GM18519 (cell line): ENCODE measurements at regions not wholly inside any gene's neighbourhood (a gene's known extent, or its start where the extent isn't known, plus 50 kb on each side); places are given as distances from the start of the nearest gene placed in this dataset.
"Not testable (repeated sequence)": the region's sequence is repeated elsewhere in the genome, so short reads cannot be mapped to it uniquely, and the experiment has no call there.

Experiments
- ATAC-seq: cut with Tn5 transposase; IDR thresholded peaks from one replicate; pipeline ENCODE4 v1.9.1; 2021; ENCODE audit warnings: mild to moderate bottlenecking, moderate library complexity; ENCODE audit not compliant: unreplicated experiment, low FRiP score

DNA sequence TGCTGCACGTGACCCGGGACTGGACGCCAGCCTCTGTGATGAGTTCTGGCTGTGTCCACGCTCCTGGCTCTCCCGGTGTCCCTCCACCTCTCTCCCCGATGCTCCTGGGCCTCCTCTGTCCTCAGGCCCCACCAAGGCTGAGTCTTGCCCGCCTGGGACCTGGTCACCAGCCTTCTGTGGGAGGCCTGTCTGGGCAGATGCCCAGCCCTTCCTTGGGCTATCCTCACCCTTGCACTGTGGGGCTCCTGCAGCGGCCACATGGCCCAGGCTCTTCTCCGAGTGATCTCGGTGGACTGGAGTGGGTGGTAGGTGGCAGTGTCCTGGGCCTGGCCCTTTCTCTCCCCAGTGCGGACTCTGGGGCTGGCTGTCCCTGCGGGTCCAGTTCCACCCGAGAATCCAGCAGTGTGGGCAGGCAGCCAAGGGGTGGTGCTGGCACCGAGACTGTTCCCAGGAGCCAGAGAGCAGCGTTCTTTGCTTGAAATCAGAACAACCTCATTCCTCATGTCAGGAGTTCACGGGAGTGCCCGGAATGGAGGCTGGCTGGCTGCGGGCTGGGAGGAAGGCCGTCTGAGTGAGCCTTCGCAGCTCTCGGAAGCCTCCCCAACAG is 94.6 kb downstream of the TMEM121 start:
- not testable (repeated sequence) for ATAC-seq

DNA sequence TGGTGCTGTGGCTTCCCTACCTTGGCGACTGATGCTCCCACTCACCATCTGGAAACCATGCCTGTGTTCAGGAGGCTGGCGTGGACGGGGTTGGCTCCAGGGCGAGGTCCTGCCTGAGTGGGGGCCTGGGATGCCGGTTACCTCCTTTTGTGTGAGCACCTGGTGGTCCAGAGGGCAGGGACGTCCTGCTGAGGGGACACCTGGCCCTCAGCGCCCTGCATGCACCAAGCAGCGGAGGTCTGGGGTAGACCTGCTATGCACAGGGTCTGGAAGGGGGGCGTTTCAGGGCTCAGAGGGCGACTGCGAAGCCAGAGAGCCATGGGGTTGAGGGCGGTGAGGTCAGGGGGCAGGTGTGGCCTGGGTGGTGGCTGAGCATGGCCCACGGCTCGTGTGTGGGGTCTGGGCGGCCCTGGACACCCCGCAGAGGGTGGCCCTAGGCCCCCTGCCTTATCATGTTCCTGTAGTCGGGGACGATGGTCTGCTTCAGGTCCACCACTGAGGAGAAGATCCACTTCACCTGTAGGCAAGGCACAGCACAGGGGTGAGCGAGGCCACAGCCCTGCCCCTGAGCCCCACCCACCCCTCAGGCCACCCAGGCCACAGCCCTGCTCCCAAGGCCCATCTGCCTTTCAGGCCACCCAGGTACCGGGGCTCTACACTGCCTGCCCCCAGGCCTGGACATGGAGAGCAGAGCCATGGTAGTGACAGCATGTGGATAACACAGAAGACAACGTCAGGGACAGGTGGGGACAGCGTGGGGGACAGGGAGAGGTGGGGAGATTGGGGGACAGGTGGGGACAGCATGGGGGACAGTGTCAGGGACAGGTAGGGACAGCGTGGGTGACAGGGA is 95.3 kb downstream of the TMEM121 start:
- ATAC-seq = not testable (repeated sequence)

DNA sequence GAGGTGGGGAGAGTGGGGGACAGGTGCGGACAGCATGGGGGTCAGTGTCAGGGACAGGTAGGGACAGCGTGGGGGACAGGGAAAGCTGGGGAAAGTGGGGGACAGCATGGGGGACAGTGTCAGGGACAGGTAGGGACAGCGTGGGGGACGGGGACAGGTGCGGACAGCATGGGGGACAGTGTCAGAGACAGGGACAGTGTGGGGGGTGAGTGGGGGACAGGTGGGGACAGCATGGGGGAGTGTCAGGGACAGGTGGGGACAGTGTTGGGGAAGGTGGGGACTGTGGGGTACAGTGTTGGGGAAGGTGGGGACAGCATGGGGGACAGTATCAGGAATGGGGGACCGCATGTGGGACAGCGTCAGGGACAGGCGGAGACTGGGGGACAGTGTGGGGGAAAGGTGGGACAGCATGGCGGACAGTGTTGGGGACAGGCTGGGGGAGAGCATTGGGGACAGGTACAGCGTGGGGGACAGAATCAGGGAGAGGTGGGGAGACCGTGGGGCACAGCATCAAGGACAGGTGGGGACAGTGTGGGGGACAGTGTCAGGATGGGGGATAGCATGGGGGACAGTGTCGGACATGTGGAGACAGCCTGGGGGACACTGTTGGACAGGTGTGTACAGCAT is 96.1 kb downstream of the TMEM121 start:
- no peak for ATAC-seq

DNA sequence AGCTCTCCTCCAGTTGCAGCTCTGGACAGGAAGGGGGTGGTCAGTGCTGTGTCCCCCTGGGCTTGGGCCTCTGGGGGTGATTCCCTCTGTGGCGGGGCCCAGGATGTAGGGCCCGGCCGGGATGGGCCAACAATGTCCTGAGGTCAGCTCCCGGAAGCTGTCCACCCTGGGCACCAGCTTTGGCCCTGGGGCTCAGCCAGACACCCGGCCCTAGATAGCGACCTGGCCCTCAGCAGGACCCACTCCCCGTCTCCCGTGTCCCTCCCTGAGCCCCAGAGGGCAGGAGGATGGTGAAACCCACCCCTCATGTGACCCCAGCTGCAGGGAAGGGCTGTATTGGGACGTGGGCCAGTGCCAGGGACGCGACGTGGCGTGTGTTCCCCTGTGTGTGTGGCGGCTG is 96.8 kb downstream of the TMEM121 start:
- ATAC-seq = not testable (repeated sequence)

DNA sequence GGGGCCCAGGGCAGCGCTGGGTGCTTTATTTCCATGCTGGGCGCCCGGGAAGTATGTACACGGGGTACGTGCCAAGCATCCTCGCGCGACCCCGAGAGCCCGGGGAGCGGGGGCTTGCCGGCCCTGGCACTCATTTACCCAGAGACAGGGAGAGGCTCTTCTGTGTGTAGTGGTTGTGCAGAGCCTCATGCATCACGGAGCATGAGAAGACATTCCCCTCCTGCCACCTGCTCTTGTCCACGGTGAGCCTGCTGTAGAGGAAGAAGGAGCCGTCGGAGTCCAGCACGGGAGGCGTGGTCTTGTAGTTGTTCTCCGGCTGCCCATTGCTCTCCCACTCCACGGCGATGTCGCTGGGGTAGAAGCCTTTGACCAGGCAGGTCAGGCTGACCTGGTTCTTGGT is 98.0 kb downstream of the TMEM121 start:
- ATAC-seq = not testable (repeated sequence)

DNA sequence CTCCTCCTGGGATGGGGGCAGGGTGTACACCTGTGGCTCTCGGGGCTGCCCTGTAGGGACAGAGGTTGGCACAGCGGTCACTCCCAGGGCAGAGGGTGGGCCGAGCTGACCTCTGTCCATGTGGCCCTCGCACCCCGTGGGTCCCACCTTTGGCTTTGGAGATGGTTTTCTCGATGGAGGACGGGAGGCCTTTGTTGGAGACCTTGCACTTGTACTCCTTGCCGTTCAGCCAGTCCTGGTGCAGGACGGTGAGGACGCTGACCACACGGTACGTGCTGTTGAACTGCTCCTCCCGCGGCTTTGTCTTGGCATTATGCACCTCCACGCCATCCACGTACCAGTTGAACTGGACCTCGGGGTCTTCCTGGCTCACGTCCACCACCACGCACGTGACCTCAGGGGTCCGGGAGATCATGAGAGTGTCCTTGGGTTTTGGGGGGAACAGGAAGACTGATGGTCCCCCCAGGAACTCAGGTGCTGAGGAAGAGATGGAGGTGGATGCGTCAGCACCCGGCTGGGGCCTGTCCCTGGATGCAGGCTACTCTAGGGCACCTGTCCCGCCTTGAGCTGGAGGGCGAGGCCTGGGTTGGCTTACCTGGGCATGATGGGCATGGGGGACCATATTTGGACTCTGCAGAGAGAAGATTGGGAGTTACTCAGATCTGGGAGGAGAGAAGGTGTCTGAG is 98.5 kb downstream of the TMEM121 start:
- not testable (repeated sequence) for ATAC-seq

DNA sequence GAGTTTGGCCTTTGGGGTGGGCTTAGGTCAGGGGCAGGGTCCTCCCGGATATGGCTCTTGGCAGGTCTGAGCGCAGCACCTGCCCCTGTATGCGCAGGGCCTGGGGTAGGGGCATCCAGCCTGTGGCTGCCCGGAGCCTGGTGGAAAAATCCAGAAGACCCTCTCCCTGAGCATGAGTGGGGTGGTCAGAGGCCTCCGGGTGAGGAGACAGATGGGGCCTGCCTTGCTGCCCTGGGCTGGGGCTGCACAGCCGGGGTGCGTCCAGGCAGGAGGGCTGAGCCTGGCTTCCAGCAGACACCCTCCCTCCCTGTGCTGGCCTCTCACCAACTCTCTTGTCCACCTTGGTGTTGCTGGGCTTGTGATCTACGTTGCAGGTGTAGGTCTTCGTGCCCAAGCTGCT is 99.1 kb downstream of the TMEM121 start:
- not testable (repeated sequence) for ATAC-seq

DNA sequence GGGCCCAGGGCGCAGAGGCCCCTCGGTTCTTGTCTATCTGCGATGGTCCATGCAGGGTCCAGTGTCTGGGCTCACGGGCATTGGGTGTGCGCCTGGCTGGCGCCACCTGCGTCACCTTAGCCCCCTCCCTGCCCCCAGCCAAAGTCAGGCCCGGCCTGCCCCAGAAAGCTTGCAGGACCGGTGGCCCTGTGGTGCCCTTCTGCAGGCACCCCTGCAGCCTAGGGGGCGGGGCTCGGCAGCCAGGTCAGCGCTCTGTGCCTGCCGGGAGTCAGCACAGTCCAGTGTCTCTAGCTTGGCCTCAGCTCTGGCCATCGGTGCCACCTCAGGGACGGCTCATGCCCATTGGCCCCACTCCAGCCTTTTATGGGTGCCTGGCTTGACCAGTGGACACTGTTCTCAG is 99.7 kb downstream of the TMEM121 start:
- ATAC-seq = not testable (repeated sequence)

DNA sequence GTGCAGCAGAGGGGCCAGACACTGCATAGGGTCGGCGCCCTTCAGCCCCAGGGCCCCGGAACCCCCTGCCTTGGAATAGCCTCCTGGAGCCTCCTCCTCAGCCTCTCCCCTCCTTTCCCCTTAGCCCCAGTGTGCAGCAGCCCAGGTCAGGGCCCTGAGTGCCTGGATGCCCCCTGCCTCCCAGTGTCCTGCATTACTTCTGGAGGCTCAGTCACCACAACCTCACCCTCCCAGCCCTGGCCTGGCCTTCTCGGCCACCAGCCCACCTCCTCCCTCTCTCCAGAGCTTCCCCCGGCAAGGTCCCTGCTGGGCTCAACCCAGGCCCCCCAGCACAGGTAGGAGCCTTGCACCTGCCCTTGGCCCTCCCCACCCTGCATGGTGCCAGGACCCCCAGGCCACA is 100.3 kb downstream of the TMEM121 start:
- not testable (repeated sequence) for ATAC-seq

DNA sequence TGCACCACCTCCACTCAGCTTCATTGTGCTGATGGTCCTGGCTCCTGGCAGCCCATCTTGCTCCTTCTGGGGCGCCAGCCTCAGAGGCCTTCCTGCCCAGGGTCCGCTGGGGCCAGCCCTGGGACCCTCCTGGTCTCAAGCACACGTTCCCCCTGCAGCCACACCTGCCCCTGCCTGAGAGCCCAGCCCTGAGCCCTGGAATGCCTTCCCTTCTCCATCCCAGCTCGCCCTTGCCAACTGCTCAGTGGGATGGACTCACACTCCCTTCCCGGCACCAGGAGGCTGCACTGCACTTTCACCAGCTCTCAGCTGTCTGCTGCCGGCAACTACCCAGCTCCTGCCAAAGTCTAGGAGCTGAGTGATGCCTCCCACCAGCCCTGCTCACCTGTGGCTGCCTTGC is 100.9 kb downstream of the TMEM121 start:
- ATAC-seq = not testable (repeated sequence)

DNA sequence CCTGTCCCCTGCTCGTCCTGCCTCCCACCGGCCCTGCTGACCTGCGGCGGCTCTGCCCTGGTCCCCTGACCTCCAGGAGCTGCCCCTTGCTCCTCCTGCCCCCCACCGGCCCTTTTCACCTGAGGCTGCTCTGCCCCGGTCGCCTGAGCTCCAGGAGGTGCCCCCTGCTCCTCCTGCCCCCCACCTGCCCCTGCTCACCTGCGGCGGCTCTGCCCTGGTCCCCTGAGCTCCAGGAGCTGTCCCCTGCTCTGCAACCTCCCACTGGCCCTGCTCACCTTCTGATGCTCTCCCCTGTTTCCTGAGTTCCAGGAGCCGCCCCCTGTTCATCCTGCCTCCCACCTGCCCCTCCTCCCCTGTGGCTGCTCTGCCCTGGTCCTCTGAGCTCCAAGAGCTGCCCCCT is 101.3 kb downstream of the TMEM121 start:
- no peak for ATAC-seq

DNA sequence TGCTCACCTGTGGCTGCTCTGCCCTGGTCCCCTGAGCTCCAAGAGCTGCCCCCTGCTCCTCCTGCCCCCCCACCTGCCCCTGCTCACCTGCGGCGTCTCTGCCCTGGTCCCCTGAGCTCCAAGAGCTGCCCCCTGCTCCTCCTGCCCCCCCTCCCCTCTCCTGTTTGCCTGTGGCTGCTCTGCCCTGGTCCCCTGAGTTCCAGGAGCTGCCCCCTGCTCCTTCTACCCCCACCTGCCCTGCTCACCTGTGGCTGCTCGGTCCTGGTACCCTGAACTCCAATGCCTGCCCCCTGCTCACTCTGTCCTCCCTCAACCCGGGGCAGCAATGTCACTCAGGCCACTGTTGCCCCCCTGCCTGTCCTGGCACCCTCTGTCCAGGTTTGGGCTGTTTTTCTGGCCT is 101.7 kb downstream of the TMEM121 start:
- ATAC-seq = not testable (repeated sequence)

DNA sequence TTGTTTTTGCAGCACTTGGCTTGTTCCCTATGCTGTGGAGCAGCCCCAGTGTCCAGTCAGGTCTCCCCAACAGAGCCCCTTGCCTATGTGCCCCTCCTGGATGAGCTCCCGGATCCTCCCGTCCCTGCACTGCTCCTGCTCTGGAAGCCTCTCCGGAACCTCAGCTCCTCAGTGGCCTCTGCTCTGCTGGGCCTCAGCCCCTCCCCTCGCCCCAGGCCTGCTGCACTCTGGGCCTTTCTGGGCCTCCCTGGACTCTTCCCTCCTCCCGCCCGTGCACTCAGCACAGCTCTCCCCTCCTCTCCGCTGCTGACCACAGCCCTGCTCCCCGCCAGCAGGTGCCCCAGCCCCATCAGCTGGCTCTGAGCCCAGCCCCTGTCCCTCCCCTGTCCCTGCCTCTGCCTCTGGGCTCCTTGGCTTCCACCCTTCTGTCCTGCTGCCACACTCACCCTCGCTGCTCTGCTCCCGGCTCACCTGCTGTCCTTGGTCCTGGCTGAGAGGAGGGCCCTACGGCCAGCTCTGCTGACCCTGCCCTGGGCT is 102.2 kb downstream of the TMEM121 start:
- not testable (repeated sequence) for ATAC-seq

DNA sequence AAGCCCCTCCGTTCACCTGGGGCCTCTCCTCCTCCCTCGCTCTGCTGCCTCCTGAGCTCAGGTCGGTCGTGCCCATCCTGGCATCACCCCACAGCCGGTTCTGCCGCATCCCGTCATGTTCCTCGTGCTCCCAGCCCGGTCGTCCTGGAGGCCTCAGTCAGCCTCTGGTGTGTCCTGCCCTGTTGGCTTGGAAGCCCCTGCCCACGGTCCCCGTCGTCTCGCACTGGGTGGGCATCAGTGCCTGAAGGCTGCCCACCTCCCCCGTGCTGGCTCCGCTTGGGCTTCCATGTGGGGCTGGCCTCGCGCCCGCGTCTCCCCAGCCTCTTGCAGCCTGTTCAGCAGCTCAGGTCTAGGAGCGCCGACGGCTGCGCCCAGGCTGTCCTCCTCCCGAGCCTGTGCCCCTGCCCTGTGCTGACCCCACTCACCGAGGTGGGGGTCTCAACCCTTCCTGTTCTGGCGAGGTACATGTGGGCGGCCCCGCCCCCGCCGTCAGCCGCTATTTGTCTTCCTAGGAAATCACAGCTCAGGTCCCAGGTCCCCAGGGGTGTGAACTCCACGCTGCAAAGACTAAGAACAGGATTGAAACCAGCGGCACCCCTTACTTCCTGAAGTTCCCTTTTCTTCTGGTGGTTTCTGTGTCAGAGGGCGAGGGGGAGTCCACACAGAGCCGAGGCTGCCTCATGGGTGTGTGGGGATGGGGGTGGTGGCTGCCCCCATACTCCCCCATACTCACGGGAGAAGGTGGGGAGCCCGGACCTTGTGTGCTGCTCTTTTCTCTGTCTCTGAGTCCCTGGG is 102.9 kb downstream of the TMEM121 start:
- ATAC-seq = not testable (repeated sequence)

DNA sequence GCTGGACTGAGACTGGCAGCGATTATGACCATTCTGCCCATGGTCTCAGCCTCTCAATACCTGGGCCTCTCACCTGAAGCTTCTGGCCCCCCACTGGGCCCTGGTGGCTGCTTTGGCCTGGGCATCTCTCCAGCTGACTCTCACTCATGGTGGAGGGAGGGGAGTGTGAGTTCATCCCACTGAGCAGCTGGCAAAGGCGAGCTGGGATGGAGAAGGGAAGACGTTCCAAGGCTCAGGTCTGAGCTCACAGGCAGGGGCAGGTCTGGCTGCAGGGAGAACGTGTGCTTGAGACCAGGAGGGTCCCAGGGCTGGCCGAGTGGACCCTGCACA is 103.5 kb downstream of the TMEM121 start:
- ATAC-seq = no peak

DNA sequence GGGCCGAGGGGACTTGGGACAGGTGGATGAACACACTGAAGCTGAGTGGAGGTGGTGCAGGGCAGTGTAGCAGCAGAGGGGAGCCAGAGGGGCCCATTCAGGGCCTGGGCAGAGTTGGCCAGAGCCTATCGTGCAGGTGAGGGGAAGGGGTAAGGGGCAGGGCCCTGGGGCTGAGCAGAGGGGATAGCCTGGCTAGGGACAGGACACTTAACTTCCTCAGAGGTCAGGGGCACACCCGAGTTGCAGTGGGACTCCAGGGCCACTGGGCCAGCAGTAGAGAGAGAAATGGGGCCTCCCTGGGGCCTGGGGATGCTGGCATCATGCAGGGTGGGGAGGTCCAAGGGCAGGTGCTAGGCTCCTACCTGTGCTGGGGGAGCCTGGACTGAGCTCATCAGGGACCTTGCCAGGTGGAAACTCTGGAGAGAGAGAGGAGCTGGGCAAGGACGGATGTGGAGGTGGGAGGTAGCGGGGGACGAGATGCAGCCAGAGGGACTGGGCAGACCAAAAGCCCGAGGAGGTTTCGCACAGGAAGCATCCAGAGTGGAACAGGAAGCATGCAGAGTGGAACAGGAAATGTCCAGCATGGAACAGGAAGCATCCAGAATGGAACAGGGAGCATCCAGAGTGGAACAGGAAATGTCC is 104.0 kb downstream of the TMEM121 start:
- ATAC-seq = not testable (repeated sequence)

DNA sequence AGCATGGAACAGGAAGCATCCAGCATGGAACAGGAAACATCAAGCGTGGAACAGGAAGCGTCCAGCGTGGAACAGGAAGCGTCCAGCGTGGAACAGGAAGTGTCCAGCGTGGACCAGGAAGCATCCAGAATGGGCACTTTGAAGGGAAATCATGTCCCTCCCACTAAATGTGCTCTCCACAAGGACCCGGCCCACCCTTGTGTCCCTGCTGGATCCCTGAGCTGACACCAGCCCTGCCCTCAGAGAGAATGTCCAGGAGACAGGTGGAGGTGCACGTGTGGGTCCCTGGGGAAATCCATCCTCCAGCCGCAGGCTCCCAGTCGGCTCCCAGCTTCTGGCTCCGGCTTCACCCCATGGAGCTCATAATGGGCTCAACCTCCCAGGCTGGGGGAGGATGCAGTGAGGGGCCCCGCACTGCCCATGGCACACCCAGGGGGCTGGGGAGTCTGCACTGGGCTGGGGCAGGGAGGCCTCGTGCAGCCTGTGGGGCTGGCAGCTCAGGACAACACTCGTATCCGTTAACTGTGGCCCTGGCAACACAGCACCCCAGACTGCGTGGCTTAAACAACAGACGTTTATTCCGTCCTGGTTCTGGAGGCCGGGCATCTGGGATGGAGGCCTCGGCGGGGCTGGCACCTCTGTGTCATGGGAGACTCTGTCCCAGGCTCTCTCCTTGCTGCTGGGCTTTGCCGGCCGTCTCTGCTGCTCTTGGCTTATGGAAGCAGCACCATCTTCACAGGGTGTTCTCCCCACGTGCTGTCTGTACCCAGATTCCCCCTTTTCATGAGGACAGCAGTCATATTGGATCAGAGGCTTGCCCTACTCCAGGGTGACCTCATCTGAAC is 104.8 kb downstream of the TMEM121 start:
- not testable (repeated sequence) for ATAC-seq

DNA sequence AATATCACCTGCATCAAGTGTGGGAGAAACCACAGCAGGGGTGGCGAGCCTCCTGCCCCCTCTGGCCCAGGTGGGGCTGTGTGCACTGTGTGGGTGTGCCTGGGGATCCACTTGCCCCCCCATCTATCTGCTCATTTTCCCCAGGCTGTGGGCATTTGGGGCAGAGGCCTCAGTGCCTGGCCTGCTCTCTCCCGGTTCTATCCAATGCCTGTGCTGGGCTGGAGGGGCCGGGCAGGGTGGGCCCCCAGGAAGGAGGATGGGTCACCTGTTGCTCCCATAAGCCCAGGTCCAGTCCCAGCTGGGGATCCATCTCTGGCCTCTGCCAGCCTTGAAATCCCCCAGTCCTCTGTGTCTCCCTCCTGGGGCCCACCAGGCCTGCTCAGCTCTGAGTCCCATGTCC is 105.6 kb downstream of the TMEM121 start:
- no peak for ATAC-seq

DNA sequence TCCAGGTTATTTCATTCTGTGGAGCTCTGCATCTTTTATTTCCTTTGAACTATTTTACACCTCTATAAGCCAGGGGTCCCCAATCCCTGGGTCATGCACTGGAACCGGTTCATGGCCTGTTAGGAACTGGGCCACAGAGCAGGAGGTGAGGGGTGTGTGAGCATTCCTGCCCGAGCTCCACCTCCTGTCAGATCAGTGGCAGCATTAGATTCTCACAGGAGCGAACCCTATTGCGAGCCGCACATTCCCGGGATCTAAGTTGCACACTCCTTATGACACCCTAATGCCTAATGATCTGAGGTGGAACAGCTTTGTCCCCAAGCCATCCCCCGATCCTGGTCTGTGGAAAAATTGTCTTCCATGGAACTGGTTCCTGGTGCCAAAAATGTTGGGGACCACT is 107.2 kb downstream of the TMEM121 start:
- not testable (repeated sequence) for ATAC-seq
